Gastroesophageal sphincter (tissue), 4 donors: ENCODE measurements at regions not wholly inside any gene's neighbourhood (a gene's known extent, or its start where the extent isn't known, plus 50 kb on each side); places are given as distances from the start of the nearest gene placed in this dataset.

ENCODE experiments used
- ATAC-seq: fragments of 150-250 bp; one replicate; pipeline ENCODE4 v1.9.1; 2016; ENCODE audit warnings: mild to moderate bottlenecking, moderate library complexity
- H3K27ac ChIP-seq, 4 donors: fragments of 200-600 bp; sonication (generic) in 3 of 4; 1 replicate in 3 of 4; 2 replicates in 1 of 4; pipeline ENCODE4 v1.5.1; 2016 to 2019
- H3K27me3 ChIP-seq: fragments of 200-600 bp; sonication (generic); one replicate; pipeline ENCODE4 v1.5.1; 2019
- H3K36me3 ChIP-seq, 2 donors: fragments of 200-600 bp; sonication (generic); one replicate each; pipeline ENCODE4 v1.5.1; 2019; ENCODE audit warnings: control low read depth in 1 of 2
- H3K4me1 ChIP-seq, 3 donors: fragments of 200-600 bp; sonication (generic); 1 replicate in 2 of 3; 2 replicates in 1 of 3; pipeline ENCODE4 v1.5.1; 2016 to 2019; ENCODE audit warnings: control low read depth in 2 of 3
- H3K4me3 ChIP-seq, 2 donors: fragments of 200-600 bp; sonication (generic); one replicate each; pipeline ENCODE4 v1.5.1; 2019; ENCODE audit warnings: mild to moderate bottlenecking in 1 of 2, moderate library complexity in 1 of 2
- H3K9me3 ChIP-seq, 3 donors: fragments of 200-600 bp; sonication (generic); one replicate each; pipeline ENCODE4 v1.5.1; 2017 to 2019; ENCODE audit warnings: control low read depth in 2 of 3
- EP300 ChIP-seq: sonication (generic); formaldehyde crosslinking; IDR thresholded peaks from one replicate; pipeline ENCODE4 v1.6.1; 2017; ENCODE audit warnings: antibody characterized with exemption, mild to moderate bottlenecking
- POLR2A ChIP-seq, 2 donors: fragments of 450-650 bp; IDR thresholded peaks; one replicate each; pipeline ENCODE4 v1.6.1; 2017; ENCODE audit warnings: antibody characterized with exemption in 2 of 2, mild to moderate bottlenecking in 2 of 2, moderate library complexity in 1 of 2
- POLR2AphosphoS5 ChIP-seq: sonication (generic); formaldehyde crosslinking; IDR thresholded peaks from one replicate; pipeline ENCODE4 v1.6.1; 2017; ENCODE audit warnings: antibody characterized with exemption
- WGBS, 2 donors: methylation state at CpG; one replicate each; pipeline ENCODE4 v1.1.5; 2018; ENCODE audit warnings: low coverage in 1 of 2; 5-methylcytosine and 5-hydroxymethylcytosine counted together
- TF ChIP-seq, protein P1 (sequence below), 4 experiments: fragments of 200-600 bp in 2 of 4; fragments of 450-650 bp in 2 of 4; sonication (generic) in 1 of 4; IDR thresholded peaks; one replicate each; pipeline ENCODE4 v1.5.1; 2017 to 2019; ENCODE audit warnings: antibody characterized with exemption in 4 of 4, mild to moderate bottlenecking in 2 of 4, moderate library complexity in 2 of 4

DNA sequence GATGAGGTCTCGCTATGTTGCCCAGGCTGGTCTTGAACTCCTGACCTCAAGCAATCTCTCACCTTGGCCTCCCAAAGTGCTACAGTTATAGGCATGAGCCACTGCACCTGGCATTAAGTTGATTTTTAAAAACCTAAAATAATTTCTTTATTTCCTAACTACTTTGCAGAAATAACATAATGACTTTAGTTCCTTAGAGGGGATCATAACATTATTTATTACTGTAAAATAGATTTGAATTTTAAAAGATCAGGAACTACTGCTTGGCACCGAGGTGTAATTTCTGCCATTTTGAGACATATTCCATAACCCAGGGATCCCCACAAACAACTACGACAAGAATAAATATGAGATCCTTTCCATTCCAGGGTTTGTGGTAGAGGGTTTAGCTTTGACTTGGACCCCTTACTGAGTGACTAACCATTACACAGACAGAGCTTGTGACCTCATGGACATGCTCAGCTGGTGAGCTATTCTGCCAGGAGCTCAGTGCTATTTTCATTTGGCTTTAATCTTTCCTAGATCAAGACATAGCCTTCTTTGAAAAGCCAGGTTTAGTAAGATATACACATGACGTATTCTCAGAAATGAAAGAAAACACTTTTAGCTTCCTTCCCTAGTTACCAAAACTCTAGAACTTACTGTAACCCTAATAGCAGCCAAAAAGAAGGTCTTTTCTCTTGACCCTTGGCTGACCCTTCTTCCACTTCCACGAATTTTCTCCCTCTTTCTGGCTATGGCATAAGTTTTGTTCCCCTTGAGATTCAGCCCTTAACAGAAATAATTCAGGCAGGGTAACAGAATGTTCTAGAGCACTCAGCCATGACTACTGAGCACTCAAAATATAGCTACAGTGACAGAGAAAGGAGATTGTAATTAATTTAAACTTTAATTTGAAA lies 75.1 kb upstream of the NUDT4 start:
- no peaks in the 10 kb centered on the region for H3K36me3 ChIP-seq
- H3K4me3 ChIP-seq = no peak overlapping the region
- no peaks in the 10 kb centered on the region for H3K27me3 ChIP-seq
- peak; percentile 87 for ATAC-seq
- H3K27ac ChIP-seq = peak overlapping the region; percentile 61 to 80 (median 76)
- H3K4me1 ChIP-seq = peaks cover 0 to 24% (median 4%) of the 10 kb centered on the region in 3 donors
- H3K9me3 ChIP-seq = peaks cover 0 to 12% (median 0%) of the 10 kb centered on the region in 3 donors
- TF ChIP-seq POLR2A (IDR thresholded peaks at IDR 0.05) (no peak), POLR2AphosphoS5 (peak; percentile 95), EP300 (peak; percentile 63)
- TF ChIP-seq, protein P1, sequence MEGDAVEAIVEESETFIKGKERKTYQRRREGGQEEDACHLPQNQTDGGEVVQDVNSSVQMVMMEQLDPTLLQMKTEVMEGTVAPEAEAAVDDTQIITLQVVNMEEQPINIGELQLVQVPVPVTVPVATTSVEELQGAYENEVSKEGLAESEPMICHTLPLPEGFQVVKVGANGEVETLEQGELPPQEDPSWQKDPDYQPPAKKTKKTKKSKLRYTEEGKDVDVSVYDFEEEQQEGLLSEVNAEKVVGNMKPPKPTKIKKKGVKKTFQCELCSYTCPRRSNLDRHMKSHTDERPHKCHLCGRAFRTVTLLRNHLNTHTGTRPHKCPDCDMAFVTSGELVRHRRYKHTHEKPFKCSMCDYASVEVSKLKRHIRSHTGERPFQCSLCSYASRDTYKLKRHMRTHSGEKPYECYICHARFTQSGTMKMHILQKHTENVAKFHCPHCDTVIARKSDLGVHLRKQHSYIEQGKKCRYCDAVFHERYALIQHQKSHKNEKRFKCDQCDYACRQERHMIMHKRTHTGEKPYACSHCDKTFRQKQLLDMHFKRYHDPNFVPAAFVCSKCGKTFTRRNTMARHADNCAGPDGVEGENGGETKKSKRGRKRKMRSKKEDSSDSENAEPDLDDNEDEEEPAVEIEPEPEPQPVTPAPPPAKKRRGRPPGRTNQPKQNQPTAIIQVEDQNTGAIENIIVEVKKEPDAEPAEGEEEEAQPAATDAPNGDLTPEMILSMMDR (IDR thresholded peaks at IDR 0.05) = no peak
- 26 to 34% methylated on average over 4 to 5 of the region's 5 CpGs for WGBS, 2 donors

DNA sequence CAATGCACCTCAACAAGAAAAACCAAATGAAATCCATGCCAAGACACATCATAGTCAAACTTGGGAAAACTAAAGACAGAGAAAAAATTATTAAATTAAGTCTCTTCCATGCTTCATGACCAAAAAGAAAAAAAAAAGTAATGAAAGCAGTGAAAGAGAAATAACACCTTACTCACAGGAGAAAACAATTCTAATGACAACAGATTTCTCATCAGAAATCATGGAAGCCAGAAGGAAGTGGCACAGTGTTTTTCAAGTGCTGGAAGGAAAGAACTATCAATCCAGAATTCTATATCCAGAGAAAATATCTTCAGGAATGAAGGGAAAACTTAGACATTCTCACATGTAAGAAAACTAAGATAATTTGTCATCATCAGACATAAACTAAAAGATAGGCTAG lies 71.1 kb upstream of the NUDT4 start:
- TF ChIP-seq POLR2A (IDR thresholded peaks at IDR 0.05) (no peak), POLR2AphosphoS5 (no peak), EP300 (no peak)
- TF ChIP-seq, protein P1 (IDR thresholded peaks at IDR 0.05) = no peak
- Histone ChIP-seq H3K27ac (no peak overlapping the region), H3K27me3 (no peaks in the 10 kb centered on the region), H3K36me3 (no peaks in the 10 kb centered on the region), H3K4me3 (no peak overlapping the region), H3K4me1 (peaks cover 0 to 13% (median 4%) of the 10 kb centered on the region in 3 donors), H3K9me3 (peaks cover 0 to 12% (median 0%) of the 10 kb centered on the region in 3 donors)
- ATAC-seq = no peak

DNA sequence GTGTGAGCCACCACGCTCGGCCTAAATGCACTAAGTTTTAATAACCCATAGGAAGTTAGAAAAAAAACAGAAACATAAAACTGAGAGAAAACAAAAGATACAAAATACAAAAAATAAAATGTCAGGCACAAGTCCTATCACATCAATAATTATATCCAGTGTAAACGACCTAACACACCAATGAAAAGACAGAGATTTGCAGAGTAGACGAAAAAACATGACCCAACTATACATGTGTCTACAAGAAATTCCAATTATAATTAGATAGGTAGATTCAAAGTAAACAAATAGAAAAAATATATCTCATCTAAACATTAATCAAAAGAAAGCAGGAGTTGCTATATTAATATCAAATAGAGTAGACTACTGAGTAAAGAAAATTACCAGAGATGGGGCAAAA lies 69.4 kb upstream of the NUDT4 start:
- WGBS, 2 donors = 70 to 100% methylated on average over 1 to 2 of the region's 4 CpGs
- H3K27ac ChIP-seq = no peak overlapping the region
- TF ChIP-seq, protein P1 (IDR thresholded peaks at IDR 0.05) = no peak
- TF ChIP-seq POLR2A (IDR thresholded peaks at IDR 0.05) (no peak), EP300 (no peak), POLR2AphosphoS5 (no peak)
- no peak for ATAC-seq
- H3K36me3 ChIP-seq = no peaks in the 10 kb centered on the region
- no peaks in the 10 kb centered on the region for H3K4me1 ChIP-seq
- no peak overlapping the region for H3K4me3 ChIP-seq
- H3K9me3 ChIP-seq = peaks cover 0 to 12% (median 0%) of the 10 kb centered on the region in 3 donors
- no peaks in the 10 kb centered on the region for H3K27me3 ChIP-seq

DNA sequence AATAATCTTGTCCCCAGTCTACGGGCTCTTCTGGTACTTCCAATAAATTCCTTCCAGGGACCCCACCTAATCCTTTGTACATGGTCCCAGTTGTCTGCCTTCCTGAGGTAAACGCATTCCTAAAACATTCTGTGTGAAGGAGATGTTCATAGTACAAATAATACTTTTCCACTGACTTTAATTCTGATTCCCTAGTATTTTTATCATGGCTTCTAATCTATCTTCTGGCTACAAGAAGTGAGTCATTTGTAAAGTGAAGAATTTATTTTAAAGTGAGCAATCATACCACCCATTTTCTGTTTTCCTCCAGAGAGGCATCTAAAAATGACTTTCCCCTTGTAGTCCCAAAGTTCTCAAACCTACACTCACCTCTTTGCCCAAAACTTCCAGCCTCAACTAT lies 65.9 kb upstream of the NUDT4 start:
- H3K36me3 ChIP-seq = no peaks in the 10 kb centered on the region
- no peaks in the 10 kb centered on the region for H3K27me3 ChIP-seq
- H3K4me3 ChIP-seq = no peak overlapping the region
- no peaks in the 10 kb centered on the region for H3K9me3 ChIP-seq
- H3K27ac ChIP-seq = no peak overlapping the region
- no peak for ATAC-seq
- TF ChIP-seq EP300 (no peak), POLR2A (IDR thresholded peaks at IDR 0.05) (no peak), POLR2AphosphoS5 (no peak)
- TF ChIP-seq, protein P1 (IDR thresholded peaks at IDR 0.05) = no peak
- H3K4me1 ChIP-seq = no peaks in the 10 kb centered on the region
- 92 to 100% methylated on average over 2 of the region's 2 CpGs for WGBS, 2 donors

DNA sequence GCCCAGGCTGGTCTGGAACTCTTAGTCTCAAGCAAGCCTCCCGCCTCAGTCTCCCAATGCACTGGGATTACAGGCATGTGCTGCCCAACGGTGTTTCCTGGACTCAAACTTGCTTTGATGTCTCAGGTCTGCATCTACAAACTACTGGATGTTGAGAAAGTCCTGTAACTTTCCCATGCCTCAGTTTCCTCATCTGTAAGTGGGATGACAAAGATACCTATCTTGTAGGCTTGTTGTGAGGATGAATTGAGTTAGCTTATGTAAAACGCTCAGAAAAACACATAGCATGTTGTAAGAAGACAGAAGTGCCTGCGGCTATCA lies 63.6 kb upstream of the NUDT4 start:
- Histone ChIP-seq H3K4me3 (no peak overlapping the region), H3K9me3 (no peaks in the 10 kb centered on the region), H3K36me3 (no peaks in the 10 kb centered on the region), H3K27me3 (no peaks in the 10 kb centered on the region), H3K27ac (no peak overlapping the region), H3K4me1 (peaks cover 0 to 1% (median 0%) of the 10 kb centered on the region in 3 donors)
- WGBS, 2 donors = 83 to 88% methylated on average over 1 to 4 of the region's 4 CpGs
- ATAC-seq = no peak
- TF ChIP-seq POLR2A (IDR thresholded peaks at IDR 0.05) (no peak), EP300 (no peak), POLR2AphosphoS5 (no peak)
- TF ChIP-seq, protein P1 (IDR thresholded peaks at IDR 0.05) = no peak
